NOMO-1 (cell line): ENCODE measurements at regions not wholly inside any gene's neighbourhood (a gene's known extent, or its start where the extent isn't known, plus 50 kb on each side); places are given as distances from the start of the nearest gene placed in this dataset.

ENCODE experiments used
- DNase-seq, 2 experiments: peaks; one replicate each; lab custom pipeline; 2025; ENCODE audit not compliant: unreplicated experiment in 2 of 2; lab: John Stamatoyannopoulos, UW

- no peak for DNase-seq
Measured at GRCh38 chr2:46239175-46239846, 57.9 kb upstream of the EPAS1 start.

GRCh38 chr2:46239847-46240181, 57.4 kb upstream of the EPAS1 start:
- DNase-seq: no peak

GRCh38 chr2:46241344-46241743, 55.9 kb upstream of the EPAS1 start:
- peak in 1 of 2 experiments; percentile 29 for DNase-seq

GRCh38 chr2:46245869-46246268, 51.3 kb upstream of the EPAS1 start:
- DNase-seq: no peak

- DNase-seq: no peak
Measured at GRCh38 chr2:46246790-46247189, 50.4 kb upstream of the EPAS1 start.
